SHP77 (cell line): ENCODE measurements at regions not wholly inside any gene's neighbourhood (a gene's known extent, or its start where the extent isn't known, plus 50 kb on each side); places are given as distances from the start of the nearest gene placed in this dataset.

ENCODE experiments used
- DNase-seq, 2 experiments: peaks; one replicate each; lab custom pipeline; 2025; lab: John Stamatoyannopoulos, UW

GRCh38 chr13:104769545-104769944 is 1703.3 kb upstream of the SLC10A2 start:
- no peak for DNase-seq

- DNase-seq = no peak
These were observed 1700.1 kb upstream of the SLC10A2 start for GRCh38 chr13:104766319-104766718.

- no peak for DNase-seq
These were observed 1698.4 kb upstream of the SLC10A2 start for GRCh38 chr13:104764600-104764999.

GRCh38 chr13:104759069-104759468 is 1692.9 kb upstream of the SLC10A2 start:
- DNase-seq = no peak

- DNase-seq = no peak
These were observed 1691.5 kb upstream of the SLC10A2 start for GRCh38 chr13:104757712-104758111.

GRCh38 chr13:104750377-104750776 is 1684.2 kb upstream of the SLC10A2 start:
- no peak for DNase-seq

GRCh38 chr13:104740641-104741222 is 1674.5 kb upstream of the SLC10A2 start:
- no peak for DNase-seq

- no peak for DNase-seq
These were observed 1671.5 kb upstream of the SLC10A2 start for GRCh38 chr13:104737713-104738112.

GRCh38 chr13:104733427-104733826 is 1667.2 kb upstream of the SLC10A2 start:
- no peak for DNase-seq

GRCh38 chr13:104715111-104715510 is 1648.9 kb upstream of the SLC10A2 start:
- no peak for DNase-seq

- no peak for DNase-seq
These were observed 1639.0 kb upstream of the SLC10A2 start for GRCh38 chr13:104705031-104705750.

- no peak for DNase-seq
These were observed 1635.4 kb upstream of the SLC10A2 start for GRCh38 chr13:104701591-104701990.

GRCh38 chr13:104694397-104694796 is 1628.2 kb upstream of the SLC10A2 start:
- no peak for DNase-seq

- DNase-seq = no peak
These were observed 1626.9 kb upstream of the SLC10A2 start for GRCh38 chr13:104693126-104693525.

- DNase-seq = no peak
These were observed 1625.7 kb upstream of the SLC10A2 start for GRCh38 chr13:104691767-104692467.

GRCh38 chr13:104686484-104686883 is 1620.3 kb upstream of the SLC10A2 start:
- no peak for DNase-seq

GRCh38 chr13:104683789-104684188 is 1617.6 kb upstream of the SLC10A2 start:
- no peak for DNase-seq

GRCh38 chr13:104678161-104678560 is 1611.9 kb upstream of the SLC10A2 start:
- no peak for DNase-seq

GRCh38 chr13:104671901-104672300 is 1605.7 kb upstream of the SLC10A2 start:
- DNase-seq = no peak

GRCh38 chr13:104657196-104657595 is 1591.0 kb upstream of the SLC10A2 start:
- DNase-seq = no peak

GRCh38 chr13:104650431-104650830 is 1584.2 kb upstream of the SLC10A2 start:
- no peak for DNase-seq

- DNase-seq = peak; percentile 51 to 76
These were observed 1582.1 kb upstream of the SLC10A2 start for GRCh38 chr13:104648291-104648690.

- DNase-seq = no peak
These were observed 1579.6 kb upstream of the SLC10A2 start for GRCh38 chr13:104645786-104646185.
